Stimulated activated CD4-positive, alpha-beta T cell treated with anti-CD3 and anti-CD28 coated beads, Interleukin-2, amount 100 ng/mL, for 24 hours (primary cell): ENCODE measurements at regions not wholly inside any gene's neighbourhood (a gene's known extent, or its start where the extent isn't known, plus 50 kb on each side); places are given as distances from the start of the nearest gene placed in this dataset.
"Not testable (repeated sequence)": the region's sequence is repeated elsewhere in the genome, so short reads cannot be mapped to it uniquely, and the experiment has no call there.

Experiments used
- DNase-seq, 2 donors: peaks; one replicate each; pipeline ENCODE4 v3.0.0-alpha.2; 2020

DNA sequence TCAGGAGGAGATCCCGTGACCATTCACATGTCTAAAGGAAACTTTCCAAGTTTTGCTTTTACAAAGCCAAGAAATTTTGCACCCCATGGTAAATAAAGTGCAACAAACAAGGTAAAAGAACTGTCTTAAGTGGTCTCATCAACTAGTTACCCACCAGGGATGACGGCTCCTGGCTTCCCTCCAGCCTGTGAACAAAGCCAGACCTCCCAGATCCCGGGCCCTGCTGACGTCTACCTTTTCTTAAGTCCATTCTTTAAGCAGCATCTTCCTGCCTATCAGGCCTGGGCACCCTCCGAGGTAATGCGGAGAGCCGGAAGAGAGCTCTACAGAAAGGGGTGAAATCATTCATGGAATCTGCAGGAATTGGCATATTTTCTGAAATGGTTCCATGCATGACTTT lies 58.0 kb upstream of the DAAM1 start:
- DNase-seq, result no peak

DNA sequence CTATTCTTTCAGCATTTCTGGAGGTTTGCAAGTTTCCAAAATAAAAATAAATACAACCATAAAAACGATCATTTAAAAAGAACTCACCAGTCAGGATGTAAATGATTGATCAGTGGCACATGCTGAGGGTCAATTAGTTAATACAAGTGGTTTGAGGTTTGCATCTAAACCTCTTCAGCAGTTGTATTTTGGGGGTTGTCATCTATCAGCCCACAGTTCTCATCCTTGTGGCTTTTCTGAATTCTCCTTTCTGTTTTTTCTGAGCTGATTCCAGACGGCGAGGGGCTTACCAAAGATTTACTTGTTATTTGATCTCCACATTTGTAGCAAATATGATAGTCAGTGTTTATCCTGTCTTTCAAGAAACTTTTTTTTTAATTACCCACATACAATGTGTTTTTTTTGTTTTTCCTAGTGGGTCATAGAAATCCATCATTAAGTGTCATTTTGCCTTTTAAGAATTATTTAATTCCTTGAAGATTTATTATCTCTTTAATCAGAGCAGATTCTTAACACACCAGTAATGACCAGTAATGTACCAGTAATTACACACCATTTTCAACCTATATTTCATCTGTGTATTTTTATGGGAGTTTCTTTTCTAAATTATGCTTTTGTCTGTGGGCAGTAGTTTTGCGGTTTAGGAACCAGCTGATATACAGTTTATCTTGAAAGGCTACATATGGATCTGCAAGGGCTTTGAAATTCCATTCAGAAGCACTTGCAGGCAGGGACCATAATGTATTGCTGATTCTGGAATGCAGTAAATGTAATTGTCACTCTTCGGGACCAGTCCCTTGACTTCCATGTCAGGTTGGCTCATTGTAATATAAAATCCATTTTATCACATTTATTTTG lies 56.3 kb upstream of the DAAM1 start:
- DNase-seq, result no peak

DNA sequence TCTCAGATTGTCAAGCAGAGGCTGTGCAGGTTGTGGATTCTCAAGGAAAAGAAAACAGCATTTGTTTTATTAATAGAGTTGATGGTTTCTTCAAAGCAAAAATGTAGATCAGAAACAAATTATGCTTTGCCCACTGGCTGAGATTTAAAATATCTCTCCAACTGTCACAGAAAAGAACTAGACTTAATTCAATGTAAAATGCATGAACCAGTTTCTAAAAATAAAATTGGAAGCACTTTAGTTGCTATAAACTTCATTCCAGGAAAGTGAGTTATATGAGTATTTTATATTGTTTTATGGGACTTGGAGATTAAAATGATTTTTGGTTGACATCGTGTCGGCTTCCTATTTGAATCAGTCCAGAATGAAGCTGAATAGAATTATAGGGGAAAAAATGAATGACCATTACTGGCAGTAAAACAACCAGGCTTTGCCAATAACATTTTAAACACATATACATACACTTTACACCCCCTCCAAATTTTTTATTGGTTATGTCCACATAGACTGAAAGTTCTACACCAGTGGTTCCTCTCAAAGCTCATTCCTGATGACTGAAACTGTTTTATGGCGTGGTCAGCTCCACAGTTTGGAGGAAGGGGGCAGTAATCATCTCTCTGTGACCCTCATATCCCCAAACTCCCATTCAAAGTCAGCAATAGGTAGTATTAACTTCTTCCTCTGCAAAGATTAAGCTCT lies 55.5 kb upstream of the DAAM1 start:
- DNase-seq, result no peak

GRCh38 chr14:59133709-59134108 lies 54.8 kb upstream of the DAAM1 start:
- no peak for DNase-seq

DNA sequence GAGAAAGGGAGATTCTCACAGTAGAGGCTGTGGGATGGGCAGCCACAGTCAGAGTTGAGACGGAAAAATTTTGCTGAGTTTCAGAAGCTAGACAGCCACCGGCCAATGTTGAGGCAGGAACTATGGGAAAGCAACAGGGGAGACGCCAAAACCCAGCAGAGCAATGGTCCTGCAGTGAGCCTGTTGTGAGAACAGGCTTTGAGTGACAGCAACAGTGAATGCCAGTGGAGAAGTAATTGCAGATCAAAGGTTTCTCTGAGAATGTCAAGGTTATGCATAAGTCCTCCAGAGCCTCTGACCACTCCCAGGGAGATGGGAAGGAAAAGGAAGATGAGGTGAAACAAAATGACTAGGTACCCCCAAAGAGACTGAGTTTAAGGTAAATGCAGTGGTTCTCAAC lies 54.2 kb upstream of the DAAM1 start:
- no peak for DNase-seq

DNA sequence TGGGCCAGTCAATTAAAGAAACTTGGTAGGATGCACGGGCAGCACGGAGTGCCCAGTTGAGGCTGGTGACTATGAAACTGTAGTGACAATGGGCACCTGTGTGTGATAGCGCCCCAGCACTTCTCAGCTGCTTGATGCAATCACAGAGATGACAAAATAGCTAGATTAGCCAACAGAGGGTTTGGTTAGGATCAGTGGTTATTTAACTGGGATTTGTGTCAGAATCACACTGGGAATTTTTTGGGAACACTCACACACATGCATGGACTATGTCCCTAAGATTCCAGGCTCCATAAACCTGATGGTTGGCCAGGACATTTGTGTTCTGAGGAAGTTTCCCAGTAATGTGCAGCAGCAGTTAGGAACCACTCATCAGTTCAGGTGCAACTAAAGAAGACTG lies 51.2 kb upstream of the DAAM1 start:
- no peak for DNase-seq

DNA sequence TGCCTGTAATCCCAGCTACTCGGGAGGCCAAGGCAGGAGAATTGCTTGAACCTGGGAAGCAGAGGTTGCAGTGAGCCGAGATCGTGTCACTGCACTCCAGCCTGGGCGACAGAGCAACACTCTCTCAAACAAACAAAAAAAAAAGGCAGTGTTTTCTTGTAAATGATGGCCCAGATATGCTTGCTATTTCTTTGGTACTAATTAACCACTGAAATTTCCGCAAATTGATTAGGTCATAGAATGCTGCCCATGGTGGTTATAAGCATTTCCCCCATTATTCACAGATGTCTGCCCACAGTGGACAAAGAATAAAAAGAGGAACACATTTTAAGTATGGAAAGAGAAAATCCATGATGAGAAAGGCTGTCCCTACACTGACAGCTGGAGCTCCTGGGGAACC lies 49.9 kb upstream of the DAAM1 start:
- DNase-seq, result not testable (repeated sequence)
